AG08395 (cell line): ENCODE measurements at regions not wholly inside any gene's neighbourhood (a gene's known extent, or its start where the extent isn't known, plus 50 kb on each side); places are given as distances from the start of the nearest gene placed in this dataset.

Source experiments
- DNase-seq: peaks from one replicate; pipeline ENCODE4 v3.0.0; 2012; ENCODE audit warnings: mixed read lengths, low spot score

- no peak for DNase-seq
These were observed 235.0 kb downstream of the PMAIP1 start for GRCh38 chr18:60134806-60135205.

- DNase-seq = no peak
These were observed 230.5 kb downstream of the PMAIP1 start for GRCh38 chr18:60130284-60130683.

- DNase-seq = no peak
These were observed 223.2 kb downstream of the PMAIP1 start for GRCh38 chr18:60123031-60123430.

- DNase-seq = no peak
These were observed 222.5 kb downstream of the PMAIP1 start for GRCh38 chr18:60122339-60122738.

- DNase-seq = no peak
These were observed 220.5 kb downstream of the PMAIP1 start for GRCh38 chr18:60120231-60120750.

- no peak for DNase-seq
These were observed 217.5 kb downstream of the PMAIP1 start for GRCh38 chr18:60117321-60117720.

GRCh38 chr18:60113396-60113795, 213.6 kb downstream of the PMAIP1 start:
- no peak for DNase-seq

- no peak for DNase-seq
These were observed 212.6 kb downstream of the PMAIP1 start for GRCh38 chr18:60112369-60112768.

- DNase-seq = no peak
These were observed 211.7 kb downstream of the PMAIP1 start for GRCh38 chr18:60111525-60111924.

GRCh38 chr18:60110836-60111235, 211.0 kb downstream of the PMAIP1 start:
- DNase-seq = no peak

- no peak for DNase-seq
These were observed 201.0 kb downstream of the PMAIP1 start for GRCh38 chr18:60100778-60101177.

- DNase-seq = no peak
These were observed 199.9 kb downstream of the PMAIP1 start for GRCh38 chr18:60099709-60100108.

GRCh38 chr18:60096428-60096827, 196.6 kb downstream of the PMAIP1 start:
- no peak for DNase-seq

- peak; percentile 33 for DNase-seq
These were observed 192.3 kb downstream of the PMAIP1 start for GRCh38 chr18:60092073-60092472.

- DNase-seq = no peak
These were observed 190.4 kb downstream of the PMAIP1 start for GRCh38 chr18:60090170-60090569.

- DNase-seq = no peak
These were observed 183.0 kb downstream of the PMAIP1 start for GRCh38 chr18:60082790-60083189.

GRCh38 chr18:60082282-60082681, 182.5 kb downstream of the PMAIP1 start:
- no peak for DNase-seq

- DNase-seq = no peak
These were observed 175.7 kb downstream of the PMAIP1 start for GRCh38 chr18:60075477-60075876.

GRCh38 chr18:60070631-60071030, 170.8 kb downstream of the PMAIP1 start:
- DNase-seq = no peak

GRCh38 chr18:60069145-60069544, 169.3 kb downstream of the PMAIP1 start:
- no peak for DNase-seq

- DNase-seq = no peak
These were observed 167.8 kb downstream of the PMAIP1 start for GRCh38 chr18:60067426-60068210.

GRCh38 chr18:60066219-60066975, 166.6 kb downstream of the PMAIP1 start:
- no peak for DNase-seq

- peak; percentile 21 for DNase-seq
These were observed 164.5 kb downstream of the PMAIP1 start for GRCh38 chr18:60064271-60064670.
